Activated CD4-positive, alpha-beta T cell treated with anti-CD3 and anti-CD28 coated beads, Interleukin-2, Interleukin-6, amounts not matched to agents 100 ng/mL and 50 ng/mL, durations not matched to agents 16 hours and 8 hours (primary cell): ENCODE measurements at regions not wholly inside any gene's neighbourhood (a gene's known extent, or its start where the extent isn't known, plus 50 kb on each side); places are given as distances from the start of the nearest gene placed in this dataset.

Source experiments
- DNase-seq: peaks from one replicate; pipeline ENCODE4 v3.0.0-alpha.2; 2020

DNA sequence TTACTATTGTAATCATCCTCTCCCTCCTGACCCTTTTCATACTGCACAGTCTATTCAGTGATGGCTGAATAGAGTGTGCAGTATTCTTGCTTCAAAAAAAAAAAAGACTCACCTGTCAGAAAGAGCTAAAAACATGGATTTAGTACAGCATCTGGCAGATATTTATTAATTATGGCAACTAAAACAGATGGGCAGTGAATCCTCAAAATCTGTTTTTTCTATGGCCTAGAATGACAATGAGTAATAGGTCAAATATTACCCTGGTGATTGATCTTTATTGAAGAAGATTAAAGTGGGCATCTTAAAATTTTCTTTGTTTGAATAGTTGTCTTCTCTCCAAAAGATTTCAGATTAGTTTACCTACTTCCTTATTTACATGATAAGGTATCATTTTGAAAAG is 543.6 kb downstream of the FOXG1 start:
- no peak for DNase-seq

DNA sequence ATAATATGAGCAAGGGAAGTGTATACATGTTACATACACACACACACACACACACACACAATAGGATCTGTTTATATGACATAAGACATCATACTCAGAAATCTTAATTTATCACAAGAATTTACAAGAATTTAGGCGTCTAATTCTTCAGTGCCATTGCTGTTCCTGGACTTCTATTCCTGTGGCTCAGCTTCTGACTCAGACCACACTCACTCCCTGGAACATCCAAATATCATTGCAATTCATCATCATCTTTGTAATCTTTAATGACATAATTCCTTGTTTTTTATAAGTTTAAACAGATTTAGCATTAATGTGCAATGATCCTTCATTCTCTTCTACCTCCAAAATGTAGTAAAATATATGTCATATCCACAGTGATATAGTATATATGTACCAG is 544.2 kb downstream of the FOXG1 start:
- DNase-seq: no peak

DNA sequence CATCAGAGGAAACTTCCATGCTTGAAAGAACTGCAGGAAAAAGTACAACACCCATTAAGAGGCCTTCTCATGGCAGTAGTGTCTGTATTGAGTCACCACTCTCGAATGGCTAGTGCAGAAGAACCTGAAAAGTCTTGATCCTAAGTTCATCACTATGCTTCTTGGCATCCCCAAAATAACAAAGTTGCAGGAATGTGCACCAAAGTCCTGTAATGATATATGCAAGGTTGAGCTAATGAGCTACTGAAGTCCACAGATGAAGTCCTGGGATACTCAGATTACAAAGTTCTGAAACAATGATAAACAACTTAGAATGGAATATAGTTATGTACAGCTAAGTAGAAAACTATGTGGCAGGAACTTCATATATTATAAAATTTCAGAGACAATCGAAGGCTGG is 545.4 kb downstream of the FOXG1 start:
- no peak for DNase-seq

DNA sequence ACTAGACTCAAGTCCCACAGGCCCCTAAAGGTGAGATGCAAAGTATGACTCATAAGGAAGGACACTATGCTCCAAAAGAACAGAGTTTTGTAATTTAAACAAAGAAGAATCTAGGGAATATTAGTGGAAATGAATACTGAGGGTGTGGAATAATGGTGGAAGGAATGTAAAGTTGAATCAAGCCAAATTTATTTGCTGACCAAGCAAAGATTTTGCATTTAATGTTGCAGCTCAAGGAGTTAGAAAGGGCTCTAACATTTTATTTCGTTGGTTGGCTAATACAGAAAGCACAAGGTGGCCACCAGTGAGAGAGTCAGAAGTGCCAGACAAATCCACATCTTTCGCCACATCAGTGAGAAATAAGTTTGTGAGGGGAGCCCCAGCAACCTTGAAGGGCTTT is 550.3 kb downstream of the FOXG1 start:
- no peak for DNase-seq

DNA sequence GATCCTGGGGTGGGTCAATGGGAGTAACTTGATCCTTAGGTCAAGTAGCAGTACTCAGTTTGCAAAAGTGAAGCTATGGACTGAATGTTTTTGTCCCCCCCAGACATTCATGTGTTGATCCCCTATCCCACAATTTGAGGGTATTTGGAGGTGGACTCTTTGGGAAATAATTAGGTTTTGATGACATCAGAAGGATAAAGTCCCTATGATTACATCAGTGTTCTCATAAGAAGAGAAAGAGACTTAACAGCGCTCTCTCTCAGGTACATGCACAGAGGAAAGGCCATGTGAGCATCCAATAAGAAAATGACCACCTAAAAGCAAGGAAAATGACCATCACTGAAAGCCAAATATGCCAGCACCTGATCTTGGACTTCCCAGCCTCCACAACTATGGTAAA is 550.8 kb downstream of the FOXG1 start:
- DNase-seq: no peak

DNA sequence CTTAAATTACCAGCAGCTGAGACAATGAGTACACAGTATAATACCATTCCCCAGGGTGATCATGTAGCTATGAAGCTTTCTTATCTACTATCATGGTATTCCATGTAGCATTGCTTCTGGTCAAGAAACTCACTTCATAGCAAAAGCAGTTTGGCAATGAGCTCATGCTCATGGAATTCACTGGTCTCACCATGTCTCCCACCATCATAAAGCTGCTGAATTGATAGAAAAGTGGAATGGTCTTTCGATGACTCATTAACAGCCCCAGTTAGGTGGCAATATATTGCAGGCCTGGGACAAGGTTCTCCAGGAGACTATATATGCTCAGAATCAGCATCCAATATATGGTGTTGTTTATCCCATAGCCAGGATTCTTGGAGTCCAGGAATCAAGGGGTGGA is 553.7 kb downstream of the FOXG1 start:
- DNase-seq: no peak

DNA sequence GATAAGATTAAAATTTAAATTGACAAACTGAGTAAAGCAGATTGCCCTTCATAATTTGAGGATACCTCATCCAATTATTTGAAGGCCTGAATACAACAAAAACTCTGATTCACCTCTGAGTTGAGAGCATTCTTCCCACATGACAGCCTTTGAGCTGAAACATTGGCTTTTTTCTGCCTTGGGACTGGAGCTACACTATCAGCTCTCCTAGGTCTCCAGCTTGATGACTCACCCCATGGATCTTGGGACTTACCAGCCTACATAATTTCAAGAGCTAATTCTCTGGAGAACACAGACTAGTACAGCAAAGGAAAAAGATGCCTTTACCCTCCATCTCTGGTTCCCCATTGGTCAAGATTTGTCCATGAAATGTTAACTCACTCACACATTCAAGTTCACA is 555.1 kb downstream of the FOXG1 start:
- no peak for DNase-seq

DNA sequence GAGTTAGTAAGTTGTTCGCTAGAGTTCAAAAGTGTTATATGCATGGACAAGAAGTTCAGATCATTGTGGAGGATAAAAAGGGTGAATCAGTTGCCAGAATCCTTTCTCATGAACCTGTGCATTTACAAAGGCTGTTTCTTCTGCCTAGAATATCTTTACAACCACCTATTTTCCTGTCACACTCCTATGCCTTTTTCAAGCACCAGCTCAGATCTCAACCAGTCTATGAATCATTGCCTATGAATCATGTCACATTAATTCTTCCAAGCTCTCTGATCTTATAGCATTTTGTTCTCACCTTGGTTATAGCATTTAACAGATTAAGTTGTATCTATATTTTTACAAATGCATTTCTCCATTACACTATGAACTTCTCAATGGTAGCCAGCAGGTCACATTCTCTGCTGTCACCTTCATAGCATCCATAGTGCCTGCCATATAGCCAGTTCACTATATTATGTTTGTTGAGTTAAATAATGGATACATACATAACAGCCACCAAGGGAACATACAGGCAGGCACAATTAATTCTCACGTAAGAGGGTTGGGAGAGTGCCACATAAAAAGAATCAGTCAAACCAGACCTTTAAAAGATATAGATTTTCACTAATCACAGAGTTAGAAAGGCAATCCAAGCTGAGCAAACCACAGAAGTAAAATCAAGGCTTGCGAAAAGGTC is 573.0 kb downstream of the FOXG1 start:
- DNase-seq: no peak

DNA sequence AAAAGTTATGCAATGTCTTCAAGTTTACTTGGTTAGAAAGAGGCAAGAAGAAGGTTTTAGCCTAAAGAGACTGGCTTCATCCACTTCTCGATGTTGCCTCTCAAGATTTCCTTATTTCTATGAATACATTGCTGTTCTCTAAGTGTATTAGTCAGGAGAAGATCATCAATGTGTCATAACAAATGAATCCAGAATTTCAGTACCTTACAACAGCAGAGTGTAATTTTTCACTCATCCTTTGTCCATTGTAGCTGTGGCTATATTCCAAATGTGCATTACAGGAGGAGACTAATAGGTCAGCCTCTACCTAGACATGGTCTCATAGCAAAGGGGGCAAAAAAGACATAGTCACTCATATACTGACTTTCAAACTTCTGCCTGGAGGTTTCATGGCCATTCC is 579.1 kb downstream of the PRKD1 start:
- no peak for DNase-seq

DNA sequence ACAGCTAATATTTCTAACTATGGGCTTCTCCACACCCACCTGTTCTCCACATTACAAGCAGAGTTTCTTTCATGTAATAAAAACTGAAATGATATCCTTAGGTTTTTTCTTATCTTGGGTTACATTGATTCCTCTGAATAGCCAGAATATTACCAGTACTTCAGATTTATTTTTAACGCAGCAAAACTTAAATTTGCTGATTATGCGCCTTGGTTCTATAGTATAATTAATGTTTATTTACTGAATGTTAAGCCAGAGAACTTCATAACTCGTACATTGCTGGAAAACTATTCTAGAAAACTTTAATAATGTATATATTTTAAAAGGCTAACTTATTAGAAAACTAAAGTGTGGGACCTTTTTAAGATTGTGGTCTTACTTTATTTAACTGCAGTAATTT is 577.2 kb downstream of the PRKD1 start:
- no peak for DNase-seq

DNA sequence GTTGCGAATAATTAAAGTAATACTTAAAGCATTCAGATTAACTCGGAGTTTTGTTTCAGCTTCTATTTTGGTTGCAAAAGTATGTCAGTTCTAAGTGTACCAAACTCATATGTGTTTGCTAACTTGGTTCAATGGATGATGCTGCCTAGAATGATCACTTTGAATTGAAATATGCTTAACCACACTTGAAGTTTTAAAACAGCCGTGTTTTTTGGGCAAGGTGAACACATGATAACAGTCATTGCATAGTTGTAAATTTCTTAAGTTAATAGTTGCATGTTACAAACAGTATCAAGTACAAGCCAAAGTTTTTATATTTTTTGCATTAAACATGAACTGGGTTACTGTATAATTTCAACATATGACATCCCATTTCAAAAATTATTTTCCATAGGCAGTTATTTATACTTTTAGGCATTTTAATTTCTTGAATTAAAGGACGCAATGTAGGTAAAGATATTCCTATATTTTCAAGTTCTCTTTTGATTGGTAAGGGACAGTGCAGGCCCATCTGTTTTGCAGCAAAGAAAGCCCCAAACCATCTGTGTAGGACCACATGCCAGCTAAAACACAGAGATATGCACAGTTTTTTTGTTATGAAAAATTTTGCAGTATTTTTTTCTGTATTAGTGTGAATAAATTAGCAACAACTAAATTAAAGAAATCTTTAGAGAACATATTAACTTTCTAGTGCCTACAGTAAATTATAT is 575.5 kb downstream of the PRKD1 start:
- DNase-seq: no peak

DNA sequence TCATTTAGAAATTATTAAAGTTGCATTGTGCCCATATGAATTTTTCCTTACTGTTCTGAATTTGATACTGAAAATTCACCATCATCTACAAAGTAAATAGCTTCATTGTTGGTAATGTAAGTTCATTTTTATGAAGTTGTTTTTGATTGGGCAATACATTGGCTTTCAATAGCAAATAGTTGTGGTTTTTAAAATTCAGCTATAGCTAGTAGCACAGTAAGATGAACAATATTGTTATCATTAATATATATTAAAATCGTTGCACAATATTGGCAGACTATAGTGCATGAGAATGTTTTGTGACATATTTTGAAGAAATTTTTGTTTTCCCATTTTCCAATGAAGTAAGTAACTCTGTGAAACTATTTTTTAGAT is 575.0 kb downstream of the PRKD1 start:
- no peak for DNase-seq

DNA sequence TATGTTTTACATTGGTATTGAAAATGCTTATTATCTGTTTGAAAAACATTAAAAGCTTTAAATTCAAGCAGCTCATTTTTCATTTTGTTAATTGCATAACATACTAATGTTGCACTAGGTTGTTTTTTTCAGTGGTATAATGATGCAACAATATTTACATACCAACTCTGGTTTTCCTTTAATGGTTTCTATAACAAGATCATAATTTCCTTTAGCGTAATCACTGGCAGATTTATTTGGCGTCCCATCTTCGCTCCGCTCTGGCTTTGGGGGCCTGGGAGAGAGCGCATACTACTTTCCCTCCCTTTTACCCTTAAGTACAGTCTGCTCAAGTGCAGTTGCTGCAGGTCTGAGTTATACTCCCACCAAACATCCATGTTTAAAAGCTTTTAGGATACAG is 574.1 kb downstream of the PRKD1 start:
- no peak for DNase-seq

DNA sequence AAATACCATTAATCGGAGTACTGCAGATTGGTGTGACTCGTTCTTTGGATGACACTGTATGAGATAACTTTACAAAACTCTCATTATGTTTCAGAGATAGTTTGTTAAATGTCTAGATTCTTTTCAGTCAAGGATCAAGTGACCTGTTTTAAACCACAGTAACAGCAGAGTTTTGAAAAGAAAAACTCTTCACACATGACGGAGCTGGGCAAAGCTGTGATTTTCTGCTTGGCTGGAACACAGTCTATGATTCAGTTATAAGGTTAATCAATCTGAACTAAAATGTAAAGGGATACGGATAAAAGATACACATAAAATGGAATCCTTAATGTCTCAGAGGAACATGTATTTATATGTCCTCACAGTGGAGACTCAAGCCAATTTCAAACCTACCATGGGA is 573.2 kb downstream of the PRKD1 start:
- no peak for DNase-seq

DNA sequence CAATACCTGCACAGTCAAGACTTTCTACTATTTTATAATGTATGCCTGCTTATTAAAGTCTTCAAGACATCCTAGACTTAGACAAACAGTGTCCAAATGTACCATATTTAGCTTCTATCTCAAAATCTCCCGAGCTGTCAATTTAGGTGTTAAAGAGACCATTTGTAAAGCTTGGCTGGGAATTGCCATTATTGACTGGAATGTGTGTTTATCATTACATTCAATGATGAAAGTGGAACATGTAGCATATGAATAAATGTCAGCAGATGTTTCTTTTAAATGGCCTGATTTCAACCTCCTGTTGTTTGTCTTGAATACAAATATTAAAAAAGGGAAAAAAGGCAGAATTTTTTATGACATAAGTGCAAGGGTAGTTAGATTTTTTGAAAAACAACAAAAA is 572.3 kb downstream of the PRKD1 start:
- no peak for DNase-seq

DNA sequence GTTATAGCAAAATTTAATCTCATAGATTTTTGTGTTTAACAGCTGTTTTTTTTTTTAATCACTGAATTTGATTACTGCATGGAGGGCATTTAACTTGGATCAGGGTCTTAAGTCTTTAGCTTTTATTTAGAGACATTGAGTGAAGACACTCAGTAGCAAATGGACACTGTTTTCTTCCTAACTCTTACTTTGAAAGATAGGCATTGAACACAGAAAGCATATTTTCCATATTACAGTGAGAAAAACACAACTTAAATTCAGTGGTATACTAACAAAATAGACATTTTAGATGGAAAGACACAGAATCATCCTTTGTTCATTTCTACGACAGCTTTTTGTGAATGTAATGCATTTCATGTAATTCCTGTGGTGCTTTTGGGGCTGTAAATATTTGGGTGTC is 571.8 kb downstream of the PRKD1 start:
- DNase-seq: no peak

DNA sequence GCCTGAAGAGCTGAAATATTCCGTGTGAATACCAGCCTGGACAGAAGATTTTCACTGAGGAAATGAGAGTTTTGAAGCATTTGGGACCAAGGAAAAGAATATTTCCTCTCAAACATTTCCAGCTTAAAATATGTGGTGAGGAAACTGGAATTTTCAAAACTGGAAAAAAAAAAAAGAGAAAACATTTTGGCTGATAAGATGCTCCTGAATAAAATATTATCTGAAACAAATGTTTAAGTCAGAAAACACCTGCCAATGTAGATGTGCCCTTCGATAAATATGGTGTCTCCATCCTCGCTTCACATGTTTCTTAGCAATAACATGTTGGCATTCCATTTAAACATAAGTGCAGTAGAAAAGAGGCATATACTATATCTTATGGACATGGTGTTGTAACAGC is 567.0 kb downstream of the PRKD1 start:
- no peak for DNase-seq

DNA sequence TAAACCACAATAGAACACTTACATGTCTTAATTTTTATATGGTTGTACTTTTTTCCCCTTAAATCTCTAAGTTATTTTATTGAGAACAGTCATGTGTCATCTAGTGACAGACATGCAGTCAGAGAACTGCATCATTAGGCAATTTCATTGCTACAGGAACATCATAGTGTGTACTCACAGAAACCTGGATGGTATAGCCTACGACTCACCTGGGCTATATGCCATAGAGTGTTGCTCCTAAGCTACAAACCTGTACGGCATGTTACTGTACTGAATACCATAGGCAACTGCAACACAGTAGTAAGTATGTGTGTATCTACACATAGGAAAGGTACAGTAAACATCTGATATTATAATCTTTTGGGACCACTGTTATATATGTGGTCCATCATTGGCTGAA is 557.6 kb downstream of the PRKD1 start:
- no peak for DNase-seq

DNA sequence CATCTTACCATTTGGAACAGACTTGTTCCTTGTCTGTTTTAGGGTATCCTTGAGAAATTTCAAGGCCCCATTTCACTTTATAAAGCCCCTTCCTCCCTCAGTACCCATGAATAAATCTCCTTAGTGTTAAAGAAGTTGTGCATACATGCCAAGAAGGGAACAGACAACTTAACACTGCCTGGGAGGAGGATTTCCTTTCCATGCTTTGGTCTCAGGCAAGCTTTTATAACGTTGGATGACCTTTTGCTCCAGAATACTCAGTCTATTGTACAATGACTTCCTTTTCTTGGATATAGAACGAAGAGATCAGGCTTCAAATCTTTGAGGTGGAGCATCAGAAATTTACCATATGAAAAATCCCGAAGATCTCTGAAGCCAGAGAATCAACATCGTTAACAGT is 551.4 kb downstream of the PRKD1 start:
- DNase-seq: no peak

DNA sequence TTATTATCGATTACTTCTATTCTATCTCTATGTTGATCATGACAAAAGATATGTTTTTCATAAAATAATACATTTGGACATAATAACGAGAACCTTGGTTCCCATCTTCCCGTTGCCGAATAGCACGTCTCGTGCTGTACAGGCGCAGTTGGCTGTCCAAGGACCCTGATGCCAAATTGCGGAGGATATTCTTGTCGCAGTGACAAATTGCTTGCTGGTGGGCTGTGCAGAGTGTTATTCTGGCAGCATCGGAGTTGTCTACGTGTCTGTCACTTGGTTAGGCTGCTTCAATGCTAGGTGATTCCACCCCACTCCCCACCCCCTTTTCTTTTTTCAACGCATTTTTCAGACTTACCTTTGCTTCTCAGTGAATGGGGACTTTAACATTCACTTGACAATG is 546.8 kb downstream of the PRKD1 start:
- DNase-seq: no peak

DNA sequence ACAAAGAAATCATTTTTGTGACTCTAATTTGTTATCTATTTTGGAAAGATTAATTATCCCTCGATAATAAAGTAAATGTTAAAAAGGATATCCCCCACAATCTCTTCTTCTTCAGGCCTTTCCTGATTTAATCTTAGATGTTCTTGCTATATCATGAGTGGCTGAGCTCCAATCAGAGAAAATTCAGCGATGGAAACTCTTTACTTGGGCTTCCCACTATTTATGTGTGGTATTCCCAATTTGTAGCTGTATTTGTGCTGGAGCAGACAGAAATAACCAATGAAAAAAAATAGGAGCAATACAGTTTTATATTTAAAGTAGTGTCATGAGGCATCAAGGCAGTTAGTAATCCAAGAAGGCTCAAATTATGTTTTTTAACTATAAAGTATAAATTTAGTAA is 539.1 kb downstream of the PRKD1 start:
- no peak for DNase-seq

DNA sequence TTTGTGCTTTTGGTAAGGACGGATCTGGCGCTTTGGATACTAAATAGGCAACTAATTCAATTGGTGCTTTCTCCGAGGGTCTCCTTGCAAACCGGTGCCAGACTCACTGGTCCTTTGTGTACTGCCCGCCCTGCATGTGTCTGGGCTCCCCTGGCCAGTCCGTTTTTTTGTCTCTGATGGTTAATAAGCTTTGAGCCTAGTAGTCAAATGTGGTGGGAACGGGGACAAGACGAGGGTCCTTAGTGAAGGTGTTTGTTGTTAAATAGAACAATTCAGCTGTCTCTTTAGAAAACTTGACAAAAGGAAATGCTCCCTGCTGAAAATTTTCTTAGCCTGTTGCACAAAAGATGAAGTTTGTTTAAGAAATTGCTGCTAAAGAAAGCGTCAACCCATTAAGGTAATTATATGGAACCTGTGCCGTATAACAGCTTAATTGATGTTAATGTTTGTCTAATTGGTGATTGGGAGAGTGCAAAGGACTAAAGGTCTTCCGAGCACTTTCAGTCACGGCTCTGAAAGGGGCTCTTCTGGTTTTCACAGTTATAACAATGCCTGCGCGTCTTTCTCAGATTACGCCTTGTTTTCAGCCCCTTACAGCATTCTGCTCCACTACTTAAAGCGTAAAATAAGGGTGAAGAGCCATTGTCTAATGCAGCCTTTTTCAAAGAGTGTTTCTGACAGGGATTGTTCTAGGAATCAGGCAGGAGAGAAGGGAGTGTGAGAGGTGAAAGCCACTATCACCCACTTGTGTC is 537.4 kb downstream of the PRKD1 start:
- no peak for DNase-seq

DNA sequence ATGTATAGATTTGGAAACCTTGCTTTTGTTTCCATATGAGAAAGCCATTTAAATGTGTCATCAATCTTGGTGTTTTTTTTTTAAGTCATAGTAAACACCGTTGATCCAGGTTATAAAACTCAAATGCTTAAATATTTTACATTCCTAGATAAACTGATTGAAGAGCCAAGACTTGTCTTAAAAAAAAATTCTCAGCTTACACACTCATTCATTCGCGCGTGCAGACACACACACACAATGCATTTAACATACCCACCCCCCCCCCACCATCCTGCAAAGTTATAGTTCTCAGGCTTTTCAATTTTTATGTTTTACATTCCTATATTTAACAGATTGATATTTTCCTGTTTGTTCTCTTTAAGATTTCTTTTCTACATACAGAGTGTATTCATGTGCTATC is 536.4 kb downstream of the PRKD1 start:
- no peak for DNase-seq

DNA sequence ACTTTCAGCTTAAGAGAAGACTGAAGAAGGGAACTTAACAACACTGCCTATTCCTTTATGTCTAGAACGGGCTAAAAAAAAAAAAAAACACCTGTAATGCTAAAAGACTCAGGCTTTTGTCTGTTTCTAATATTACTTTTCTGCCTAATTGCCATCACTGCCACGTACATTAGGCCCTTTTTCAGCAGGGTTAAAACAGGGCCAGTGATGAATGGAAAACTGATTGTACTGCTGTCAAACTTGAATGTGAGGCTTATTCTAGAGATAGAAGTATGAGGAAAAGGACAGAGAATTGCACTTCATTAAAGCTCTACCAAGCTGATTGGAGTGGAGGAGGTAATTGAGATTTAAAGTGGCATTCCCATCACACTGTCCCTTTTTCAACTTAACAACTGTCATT is 535.8 kb downstream of the PRKD1 start:
- DNase-seq: no peak

DNA sequence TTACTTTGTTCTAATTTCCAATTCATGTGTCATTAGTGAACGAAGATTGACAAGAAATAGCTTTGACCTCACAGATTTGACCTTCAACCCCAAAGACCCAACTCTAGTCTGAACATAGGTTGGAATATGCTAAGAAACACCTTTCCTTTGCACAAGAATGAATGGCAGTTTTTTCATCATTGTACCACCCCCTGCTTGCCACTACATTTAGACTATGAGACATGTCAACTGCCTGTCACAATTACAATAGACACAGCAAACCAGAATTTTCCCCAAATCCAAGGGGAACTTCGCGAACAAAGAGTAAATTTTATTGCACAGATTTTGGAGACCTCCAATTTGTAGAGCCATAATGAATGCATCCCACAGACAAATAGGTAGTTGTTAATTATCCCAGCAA is 535.4 kb downstream of the PRKD1 start:
- DNase-seq: no peak
